GM12878 (cell line): ENCODE measurements at regions not wholly inside any gene's neighbourhood (a gene's known extent, or its start where the extent isn't known, plus 50 kb on each side); places are given as distances from the start of the nearest gene placed in this dataset.

Source experiments
- ATAC-seq: fragments of 200-7000 bp; cut with Tn5 transposase; 3 replicates; pipeline ENCODE4 v1.9.1; 2020; ENCODE audit warnings: mild to moderate bottlenecking, moderate library complexity
- BruUV-seq: library from RNA; stranded (reverse); fragments of 400-500 nt; replicated peaks from 2 replicates; lab custom pipeline; 2021; lab: Mats Ljungman, UMichigan
- CTCF ChIA-PET: fragments of 300-600 bp; sonication (Branson Sonifier 250); formaldehyde crosslinking; extraction: SDS; loops from one replicate; lab custom pipeline; 2021; ENCODE audit warnings: inconsistent platforms; lab: Yijun Ruan, JAX
- POLR2A ChIA-PET: fragments of 350-600 bp; formaldehyde crosslinking; extraction: SDS; loops from one replicate; lab custom pipeline; 2021; ENCODE audit warnings: inconsistent platforms; lab: Charles Lee
- RAD21 ChIA-PET: fragments of 300-600 bp; sonication (Branson Sonifier 250); formaldehyde crosslinking; loops from one replicate; lab custom pipeline; 2023; ENCODE audit warnings: antibody characterized with exemption; ENCODE audit not compliant: unreplicated experiment; lab: Charles Lee
- SMC1A ChIA-PET: fragments of 300-600 bp; sonication (Branson Sonifier 250); formaldehyde crosslinking; loops from one replicate; lab custom pipeline; 2023; ENCODE audit not compliant: unreplicated experiment, uncharacterized antibody; lab: Charles Lee
- DNase-seq: peaks from one replicate; pipeline ENCODE4 v3.0.0-alpha.2; 2011; ENCODE audit warnings: low read depth, low spot score
- FAIRE-seq: peaks from 3 replicates; lab custom pipeline; 2011; peaks lifted over from hg19 to GRCh38; lab: Jason Lieb, UNC
- H2AFZ ChIP-seq: 2 replicates; pipeline ENCODE4 v1.6.0; 2011; ENCODE audit warnings: low read depth, low read length, control low read depth; ENCODE audit not compliant: control insufficient read depth
- H3K27ac ChIP-seq: 2 replicates; pipeline ENCODE4 v1.5.1; 2011; ENCODE audit warnings: control low read depth; ENCODE audit not compliant: control insufficient read depth, insufficient read depth
- H3K27me3 ChIP-seq, 2 experiments: replicated peaks in 1 of 2; 2 replicates each; pipeline versions ENCODE4 v1.6.0 to v1.6.1; 2011; ENCODE audit warnings: low read length in 1 of 2; ENCODE audit not compliant: control insufficient read depth in 2 of 2, insufficient read depth in 2 of 2
- H3K36me3 ChIP-seq, 2 experiments: 2 replicates each; pipeline ENCODE4 v1.5.1; 2011; ENCODE audit warnings: low read length in 1 of 2; ENCODE audit not compliant: control insufficient read depth in 2 of 2, insufficient read depth in 2 of 2
- H3K4me1 ChIP-seq: 2 replicates; pipeline ENCODE4 v1.6.1; 2011; ENCODE audit warnings: mild to moderate bottlenecking, low read length, moderate library complexity, mixed read lengths; ENCODE audit not compliant: control insufficient read depth, insufficient read depth
- H3K4me2 ChIP-seq: 2 replicates; pipeline ENCODE4 v1.6.0; 2011; ENCODE audit warnings: control low read depth; ENCODE audit not compliant: control insufficient read depth, insufficient read depth
- H3K4me3 ChIP-seq: fragments of 200-600 bp; sonication (generic); 2 replicates; pipeline ENCODE4 v1.5.1; 2016
- H3K79me2 ChIP-seq: 2 replicates; pipeline ENCODE4 v1.6.0; 2011; ENCODE audit warnings: low read length; ENCODE audit not compliant: control insufficient read depth, insufficient read depth
- H3K9ac ChIP-seq: 2 replicates; pipeline ENCODE4 v1.8.0; 2011; ENCODE audit warnings: low read length, control low read depth, mixed read lengths; ENCODE audit not compliant: control insufficient read depth, insufficient read depth
- H3K9me3 ChIP-seq: replicated peaks from 3 replicates; pipeline ENCODE4 v1.5.1; 2011; ENCODE audit warnings: mild to moderate bottlenecking, low read length; ENCODE audit not compliant: control insufficient read depth, insufficient read depth
- H4K20me1 ChIP-seq: 2 replicates; pipeline ENCODE4 v1.6.0; 2011; ENCODE audit not compliant: control insufficient read depth, insufficient read depth
- EGR1 ChIP-seq, 2 experiments: IDR thresholded peaks; 1 replicate in 1 of 2; 2 replicates in 1 of 2; pipeline ENCODE4 v1.6.1; 2011 to 2012; ENCODE audit warnings: low read depth in 2 of 2, low read length in 2 of 2, borderline replicate concordance in 1 of 2, mild to moderate bottlenecking in 1 of 2, moderate library complexity in 1 of 2
- ELK1 ChIP-seq: IDR thresholded peaks from 2 replicates; pipeline ENCODE4 v1.6.1; 2012; ENCODE audit warnings: low read depth, low read length, improper control_type of control experiment
- ZNF384 ChIP-seq: IDR thresholded peaks from 2 replicates; pipeline ENCODE4 v1.6.1; 2012; ENCODE audit warnings: low read depth, mild to moderate bottlenecking, low read length, improper control_type of control experiment, borderline replicate concordance
- ZZZ3 ChIP-seq: IDR thresholded peaks from 2 replicates; pipeline ENCODE4 v1.6.1; 2011; ENCODE audit warnings: low read depth; ENCODE audit not compliant: control insufficient read depth, insufficient read length
- WGBS: methylation state at CpG from one replicate; pipeline ENCODE4 v1.1.6; 2016; ENCODE audit warnings: low lambda C conversion rate; ENCODE audit not compliant: insufficient replicate concordance, insufficient coverage; ENCODE audit errors: missing lambda C conversion rate; 5-methylcytosine and 5-hydroxymethylcytosine counted together
- in situ Hi-C: fragments of 300-500 bp; cut with MboI; formaldehyde crosslinking; loops from 9 replicates; pipeline ENCODE4 v1.14.3; 2018; ENCODE audit warnings: mixed read lengths
- intact Hi-C: fragments of 100-400 bp; cut with micrococcal nuclease; formaldehyde crosslinking; loops from one replicate; pipeline ENCODE4 v1.14.2; 2022; ENCODE audit not compliant: unreplicated experiment
- TF ChIP-seq, protein P1 (sequence below): fragments of 450-650 bp; IDR thresholded peaks from 2 replicates; pipeline ENCODE4 v1.6.1; 2017; ENCODE audit warnings: mild to moderate bottlenecking
- TF ChIP-seq, protein P2 (sequence below): fragments of 450-650 bp; IDR thresholded peaks from 2 replicates; pipeline ENCODE4 v1.6.1; 2017; ENCODE audit warnings: borderline replicate concordance
- TF ChIP-seq, protein P3 (sequence below): fragments of 450-650 bp; formaldehyde crosslinking; IDR thresholded peaks from 2 replicates; pipeline ENCODE4 v1.5.0; 2022; ENCODE audit warnings: mild to moderate bottlenecking, missing genetic modification characterization
- TF ChIP-seq, protein P4 (sequence below): fragments of 450-650 bp; IDR thresholded peaks from 2 replicates; pipeline ENCODE4 v1.6.1; 2014; ENCODE audit warnings: mild to moderate bottlenecking

- TF ChIP-seq, protein P1, sequence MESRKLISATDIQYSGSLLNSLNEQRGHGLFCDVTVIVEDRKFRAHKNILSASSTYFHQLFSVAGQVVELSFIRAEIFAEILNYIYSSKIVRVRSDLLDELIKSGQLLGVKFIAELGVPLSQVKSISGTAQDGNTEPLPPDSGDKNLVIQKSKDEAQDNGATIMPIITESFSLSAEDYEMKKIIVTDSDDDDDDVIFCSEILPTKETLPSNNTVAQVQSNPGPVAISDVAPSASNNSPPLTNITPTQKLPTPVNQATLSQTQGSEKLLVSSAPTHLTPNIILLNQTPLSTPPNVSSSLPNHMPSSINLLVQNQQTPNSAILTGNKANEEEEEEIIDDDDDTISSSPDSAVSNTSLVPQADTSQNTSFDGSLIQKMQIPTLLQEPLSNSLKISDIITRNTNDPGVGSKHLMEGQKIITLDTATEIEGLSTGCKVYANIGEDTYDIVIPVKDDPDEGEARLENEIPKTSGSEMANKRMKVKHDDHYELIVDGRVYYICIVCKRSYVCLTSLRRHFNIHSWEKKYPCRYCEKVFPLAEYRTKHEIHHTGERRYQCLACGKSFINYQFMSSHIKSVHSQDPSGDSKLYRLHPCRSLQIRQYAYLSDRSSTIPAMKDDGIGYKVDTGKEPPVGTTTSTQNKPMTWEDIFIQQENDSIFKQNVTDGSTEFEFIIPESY = no peak
- TF ChIP-seq, protein P2, sequence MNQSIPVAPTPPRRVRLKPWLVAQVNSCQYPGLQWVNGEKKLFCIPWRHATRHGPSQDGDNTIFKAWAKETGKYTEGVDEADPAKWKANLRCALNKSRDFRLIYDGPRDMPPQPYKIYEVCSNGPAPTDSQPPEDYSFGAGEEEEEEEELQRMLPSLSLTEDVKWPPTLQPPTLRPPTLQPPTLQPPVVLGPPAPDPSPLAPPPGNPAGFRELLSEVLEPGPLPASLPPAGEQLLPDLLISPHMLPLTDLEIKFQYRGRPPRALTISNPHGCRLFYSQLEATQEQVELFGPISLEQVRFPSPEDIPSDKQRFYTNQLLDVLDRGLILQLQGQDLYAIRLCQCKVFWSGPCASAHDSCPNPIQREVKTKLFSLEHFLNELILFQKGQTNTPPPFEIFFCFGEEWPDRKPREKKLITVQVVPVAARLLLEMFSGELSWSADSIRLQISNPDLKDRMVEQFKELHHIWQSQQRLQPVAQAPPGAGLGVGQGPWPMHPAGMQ = no peak
- TF ChIP-seq ZZZ3 = no peak
Measured at GRCh38 chr18:68505178-68505574, 209.7 kb downstream of the TMX3 start (continued).

DNA sequence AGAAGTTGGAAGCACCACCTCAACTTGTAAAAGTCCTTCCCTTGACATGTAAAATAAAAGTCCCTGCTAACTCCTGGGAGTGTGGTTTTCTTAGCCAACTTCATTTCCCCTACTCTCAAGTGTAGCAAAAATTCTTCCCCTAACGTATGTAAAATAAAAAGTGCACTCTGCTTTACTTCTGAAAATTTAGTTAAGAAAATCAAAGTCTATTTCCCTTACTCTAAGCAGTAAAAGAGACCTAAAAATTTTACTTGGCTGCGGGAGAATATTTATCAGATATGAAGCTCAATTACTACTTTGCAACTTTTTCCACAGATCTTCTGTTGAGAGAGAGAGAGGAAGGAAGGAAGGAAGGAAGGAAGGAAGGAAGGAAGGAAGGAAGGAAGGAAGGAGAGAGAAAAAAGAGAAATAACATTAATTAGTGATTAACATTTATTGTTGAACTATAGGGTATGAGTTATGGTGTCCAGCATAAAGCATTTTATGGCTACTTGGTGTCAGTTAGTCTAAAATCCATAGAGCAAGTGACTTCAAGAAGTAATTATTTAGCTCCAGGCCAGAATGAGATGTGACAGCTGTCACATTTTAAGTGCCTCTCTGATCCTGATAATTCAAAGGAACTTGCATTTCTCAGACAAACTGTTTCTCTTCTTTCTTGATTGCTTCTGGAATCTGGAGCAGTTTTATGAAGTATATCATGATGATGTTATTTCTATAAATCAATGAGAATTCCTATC, 210.3 kb downstream of the TMX3 start:
- CTCF ChIA-PET = interaction anchor here (0.7 kb wide), 1 partner anchor 343 kb away, joined by 6 read pairs; no protein-coding TSS in a partner anchor
- no peaks in the 10 kb centered on the region for H3K36me3 ChIP-seq
- WGBS = 28% methylated on average over 2 of the region's 2 CpGs
- BruUV-seq = no TSS peak
- no peak overlapping the region for H3K4me3 ChIP-seq
- H3K27ac ChIP-seq = no peak overlapping the region
- H3K4me2 ChIP-seq = no peak overlapping the region
- intact Hi-C loops (no loop called here), in situ Hi-C loops (no loop called here)
- no peaks in the 10 kb centered on the region for H3K79me2 ChIP-seq
- H2AFZ ChIP-seq = no peak overlapping the region
- no peaks in the 10 kb centered on the region for H3K4me1 ChIP-seq
- H3K9ac ChIP-seq = no peak overlapping the region
- H4K20me1 ChIP-seq = no peaks in the 10 kb centered on the region
- no peak for ATAC-seq
- SMC1A ChIA-PET = interaction anchor here (1.0 kb wide), 1 partner anchor 30 kb away, joined by 4 read pairs; no protein-coding TSS in a partner anchor
- H3K9me3 ChIP-seq = no peaks in the 10 kb centered on the region
- no peak for FAIRE-seq
- RAD21 ChIA-PET = no interaction called here
- POLR2A ChIA-PET = no interaction called here
- no peaks in the 10 kb centered on the region for H3K27me3 ChIP-seq
- DNase-seq = no peak
- TF ChIP-seq ZNF384 = no peak
- TF ChIP-seq EGR1 (IDR thresholded peaks at IDR 0.05; ENCODE audit: borderline replicate concordance in 1 of 2, low read depth in 2 of 2, low read length in 2 of 2) = no peak
- TF ChIP-seq, protein P3, sequence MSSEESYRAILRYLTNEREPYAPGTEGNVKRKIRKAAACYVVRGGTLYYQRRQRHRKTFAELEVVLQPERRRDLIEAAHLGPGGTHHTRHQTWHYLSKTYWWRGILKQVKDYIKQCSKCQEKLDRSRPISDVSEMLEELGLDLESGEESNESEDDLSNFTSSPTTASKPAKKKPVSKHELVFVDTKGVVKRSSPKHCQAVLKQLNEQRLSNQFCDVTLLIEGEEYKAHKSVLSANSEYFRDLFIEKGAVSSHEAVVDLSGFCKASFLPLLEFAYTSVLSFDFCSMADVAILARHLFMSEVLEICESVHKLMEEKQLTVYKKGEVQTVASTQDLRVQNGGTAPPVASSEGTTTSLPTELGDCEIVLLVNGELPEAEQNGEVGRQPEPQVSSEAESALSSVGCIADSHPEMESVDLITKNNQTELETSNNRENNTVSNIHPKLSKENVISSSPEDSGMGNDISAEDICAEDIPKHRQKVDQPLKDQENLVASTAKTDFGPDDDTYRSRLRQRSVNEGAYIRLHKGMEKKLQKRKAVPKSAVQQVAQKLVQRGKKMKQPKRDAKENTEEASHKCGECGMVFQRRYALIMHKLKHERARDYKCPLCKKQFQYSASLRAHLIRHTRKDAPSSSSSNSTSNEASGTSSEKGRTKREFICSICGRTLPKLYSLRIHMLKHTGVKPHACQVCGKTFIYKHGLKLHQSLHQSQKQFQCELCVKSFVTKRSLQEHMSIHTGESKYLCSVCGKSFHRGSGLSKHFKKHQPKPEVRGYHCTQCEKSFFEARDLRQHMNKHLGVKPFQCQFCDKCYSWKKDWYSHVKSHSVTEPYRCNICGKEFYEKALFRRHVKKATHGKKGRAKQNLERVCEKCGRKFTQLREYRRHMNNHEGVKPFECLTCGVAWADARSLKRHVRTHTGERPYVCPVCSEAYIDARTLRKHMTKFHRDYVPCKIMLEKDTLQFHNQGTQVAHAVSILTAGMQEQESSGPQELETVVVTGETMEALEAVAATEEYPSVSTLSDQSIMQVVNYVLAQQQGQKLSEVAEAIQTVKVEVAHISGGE (CRISPR knock-in tag) = no peak
- TF ChIP-seq, protein P4, sequence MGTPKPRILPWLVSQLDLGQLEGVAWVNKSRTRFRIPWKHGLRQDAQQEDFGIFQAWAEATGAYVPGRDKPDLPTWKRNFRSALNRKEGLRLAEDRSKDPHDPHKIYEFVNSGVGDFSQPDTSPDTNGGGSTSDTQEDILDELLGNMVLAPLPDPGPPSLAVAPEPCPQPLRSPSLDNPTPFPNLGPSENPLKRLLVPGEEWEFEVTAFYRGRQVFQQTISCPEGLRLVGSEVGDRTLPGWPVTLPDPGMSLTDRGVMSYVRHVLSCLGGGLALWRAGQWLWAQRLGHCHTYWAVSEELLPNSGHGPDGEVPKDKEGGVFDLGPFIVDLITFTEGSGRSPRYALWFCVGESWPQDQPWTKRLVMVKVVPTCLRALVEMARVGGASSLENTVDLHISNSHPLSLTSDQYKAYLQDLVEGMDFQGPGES = no peak
- TF ChIP-seq ELK1 = no peak
